IPS DF 6.9 (cell line): ENCODE measurements at regions not wholly inside any gene's neighbourhood (a gene's known extent, or its start where the extent isn't known, plus 50 kb on each side); places are given as distances from the start of the nearest gene placed in this dataset.

ENCODE experiments used
- DNase-seq: peaks from one replicate; pipeline ENCODE4 v3.0.0-alpha.2; 2013; ENCODE audit warnings: low read depth, low spot score
- H3K27ac ChIP-seq: one replicate; pipeline ENCODE4 v1.5.1; 2013; ENCODE audit warnings: low read length, control low read depth
- H3K27me3 ChIP-seq: 2 replicates; pipeline ENCODE4 v1.6.1; 2013; ENCODE audit warnings: mild to moderate bottlenecking, low read length; ENCODE audit not compliant: control insufficient read depth, insufficient read depth
- H3K36me3 ChIP-seq: 2 replicates; pipeline ENCODE4 v1.6.1; 2013; ENCODE audit warnings: low read length; ENCODE audit not compliant: control insufficient read depth, insufficient read depth
- H3K4me1 ChIP-seq: 2 replicates; pipeline ENCODE4 v1.6.1; 2013; ENCODE audit warnings: low read length; ENCODE audit not compliant: control insufficient read depth, insufficient read depth
- H3K4me3 ChIP-seq: 2 replicates; pipeline ENCODE4 v1.5.1; 2013; ENCODE audit warnings: mild to moderate bottlenecking, low read length
- H3K9me3 ChIP-seq: 2 replicates; pipeline ENCODE4 v1.6.1; 2013; ENCODE audit warnings: low read length, inconsistent platforms; ENCODE audit not compliant: control insufficient read depth, insufficient read depth
- WGBS: extraction: QIAGEN DNeasy Blood & Tissue Kit; methylation state at CpG from one replicate; pipeline ENCODE4 v1.1.7; 2013; ENCODE audit warnings: mixed read lengths, missing lambda C conversion rate; ENCODE audit not compliant: insufficient read length, insufficient coverage; 5-methylcytosine and 5-hydroxymethylcytosine counted together

DNA sequence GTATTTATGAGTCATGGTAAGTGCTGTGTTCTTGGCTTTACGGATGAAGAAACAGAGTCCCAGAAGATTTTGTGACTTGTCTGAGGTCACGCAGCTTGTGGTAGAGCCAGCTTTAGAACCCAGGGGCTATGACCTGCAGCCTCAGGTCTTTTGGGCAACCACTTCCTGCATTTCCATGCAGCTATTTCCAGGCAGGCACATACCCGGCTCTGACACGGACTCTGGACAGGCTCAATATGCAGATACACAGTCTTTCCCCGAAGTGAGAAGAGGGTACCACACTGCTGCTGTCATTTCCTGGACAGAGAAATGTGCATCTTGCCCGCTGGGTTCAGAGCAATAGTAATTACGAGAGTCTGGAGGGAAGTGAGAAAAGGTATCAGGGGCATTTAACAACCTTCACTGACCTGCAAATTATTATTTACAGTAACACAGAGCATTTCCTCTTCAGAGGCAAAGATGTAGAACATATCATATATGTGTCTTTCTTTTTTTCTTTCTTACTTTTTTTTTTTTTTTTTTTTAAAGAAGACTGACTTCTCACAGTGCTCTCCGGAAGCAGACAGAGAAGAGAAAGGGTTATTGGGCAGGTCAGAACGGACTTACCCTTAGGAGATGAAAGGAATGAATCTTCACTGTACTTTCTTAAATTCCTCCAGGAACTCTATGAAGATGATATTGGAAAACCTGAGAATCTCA is 185.1 kb downstream of the CLIC5 start:
- no peak overlapping the region for H3K27ac ChIP-seq
- 100% methylated on average over 1 of the region's 9 CpGs for WGBS
- no peaks in the 10 kb centered on the region for H3K27me3 ChIP-seq
- H3K9me3 ChIP-seq = no peaks in the 10 kb centered on the region
- H3K4me1 ChIP-seq = no peaks in the 10 kb centered on the region
- H3K36me3 ChIP-seq = no peaks in the 10 kb centered on the region
- no peak for DNase-seq
- no peak overlapping the region for H3K4me3 ChIP-seq

DNA sequence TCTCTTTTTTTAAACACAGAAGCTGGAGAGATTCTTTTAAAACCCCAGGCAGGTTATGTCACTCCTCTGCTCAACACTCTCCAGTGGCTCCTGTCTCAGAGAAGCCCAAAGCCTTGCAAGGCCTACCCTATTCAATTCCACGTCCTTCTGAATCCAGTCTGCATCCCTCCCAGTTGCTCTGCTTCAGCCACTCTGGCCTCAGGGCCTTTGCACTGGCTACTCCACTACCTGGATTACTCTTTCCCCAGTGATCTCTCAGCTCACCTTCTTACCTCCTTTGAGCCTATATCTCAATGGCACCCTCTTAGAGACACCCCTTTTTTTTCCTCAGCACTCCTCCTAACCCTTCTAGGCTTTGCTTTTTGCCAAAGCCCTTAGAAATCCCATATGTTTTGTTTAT is 185.8 kb downstream of the CLIC5 start:
- DNase-seq = no peak
- H3K9me3 ChIP-seq = no peaks in the 10 kb centered on the region
- H3K27ac ChIP-seq = no peak overlapping the region
- no CpG with 5 or more reads among the region's 1 CpG for WGBS
- no peaks in the 10 kb centered on the region for H3K36me3 ChIP-seq
- no peaks in the 10 kb centered on the region for H3K27me3 ChIP-seq
- no peaks in the 10 kb centered on the region for H3K4me1 ChIP-seq
- no peak overlapping the region for H3K4me3 ChIP-seq

DNA sequence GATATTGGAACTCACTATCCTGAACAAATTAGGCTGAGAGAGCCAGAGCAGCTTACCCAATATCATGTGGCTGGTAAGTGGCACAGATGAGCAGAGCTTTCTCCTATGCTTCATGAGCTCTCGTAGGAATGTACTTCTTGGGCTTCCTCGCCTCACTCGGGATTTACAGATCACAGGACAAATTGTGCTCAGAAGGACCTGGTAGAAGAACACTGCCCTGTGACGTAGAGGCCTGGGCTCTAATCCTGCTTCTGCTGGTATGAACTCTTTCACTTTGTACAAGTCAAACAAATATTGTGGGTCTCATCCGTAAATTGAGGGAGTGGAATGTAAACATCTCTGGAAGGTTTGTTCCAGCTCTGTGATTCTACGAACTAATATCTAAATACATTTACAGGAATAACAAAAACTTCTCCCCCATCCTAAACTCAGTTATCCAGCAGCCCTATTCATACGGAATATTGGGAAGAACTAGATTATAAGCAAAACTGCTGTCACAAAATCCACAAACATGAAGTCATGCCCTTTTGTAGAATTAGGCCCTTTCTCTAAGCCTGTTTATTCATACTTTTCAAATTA is 187.6 kb downstream of the CLIC5 start:
- no peaks in the 10 kb centered on the region for H3K9me3 ChIP-seq
- no peak for DNase-seq
- H3K27me3 ChIP-seq = no peaks in the 10 kb centered on the region
- no CpG with 5 or more reads among the region's 7 CpGs for WGBS
- H3K36me3 ChIP-seq = no peaks in the 10 kb centered on the region
- H3K4me1 ChIP-seq = no peaks in the 10 kb centered on the region
- H3K27ac ChIP-seq = no peak overlapping the region
- no peak overlapping the region for H3K4me3 ChIP-seq

DNA sequence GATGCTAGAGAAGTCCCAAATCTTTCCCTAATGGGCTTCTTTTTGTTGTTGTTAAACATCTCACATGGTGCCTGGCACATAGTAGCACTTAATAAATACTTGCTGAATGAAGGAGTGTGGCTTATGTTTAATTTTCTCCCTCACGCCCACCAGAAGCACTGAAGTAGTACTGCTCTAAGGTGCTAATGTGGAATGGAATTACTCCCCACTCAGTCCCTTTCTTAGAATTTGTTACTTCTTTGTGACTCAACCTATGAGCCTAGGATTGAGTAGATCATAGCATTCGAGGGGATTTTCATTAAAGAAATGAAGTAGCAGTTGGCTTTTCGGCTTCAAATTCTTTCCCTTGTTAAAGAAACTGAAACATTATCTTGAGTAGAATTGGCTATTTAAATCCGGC is 192.8 kb downstream of the CLIC5 start:
- no CpG with 5 or more reads among the region's 4 CpGs for WGBS
- no peaks in the 10 kb centered on the region for H3K36me3 ChIP-seq
- no peak for DNase-seq
- no peak overlapping the region for H3K4me3 ChIP-seq
- H3K27me3 ChIP-seq = no peaks in the 10 kb centered on the region
- H3K27ac ChIP-seq = no peak overlapping the region
- H3K4me1 ChIP-seq = no peaks in the 10 kb centered on the region
- H3K9me3 ChIP-seq = no peaks in the 10 kb centered on the region

DNA sequence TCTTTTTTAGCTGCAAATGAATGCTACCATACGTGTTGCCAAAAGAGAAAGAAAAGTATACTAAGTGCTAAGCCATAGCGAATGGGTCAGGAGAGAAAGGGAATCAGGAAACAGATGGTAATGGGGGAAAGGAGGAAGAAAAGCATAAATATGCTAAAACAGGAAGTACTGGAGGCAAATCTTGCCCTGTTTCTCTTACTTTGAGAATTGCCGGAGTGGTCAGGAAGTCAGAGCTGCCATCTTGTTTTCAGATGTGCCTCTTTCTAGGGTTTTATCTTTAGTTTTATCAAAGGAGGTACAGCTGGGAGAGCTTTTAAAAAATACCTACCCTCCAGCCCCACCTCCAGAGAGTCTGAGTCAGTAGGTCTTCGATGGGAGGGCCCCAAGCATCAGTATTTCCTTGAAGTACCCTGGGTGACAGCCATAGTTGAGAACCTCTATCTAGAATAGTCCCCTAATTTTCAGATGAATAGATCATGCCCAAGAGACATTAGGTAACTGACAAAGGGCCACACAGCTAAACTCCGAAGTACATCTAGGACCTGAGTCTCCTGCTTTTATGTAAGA is 193.3 kb downstream of the CLIC5 start:
- Histone ChIP-seq H3K9me3 (no peaks in the 10 kb centered on the region), H3K36me3 (no peaks in the 10 kb centered on the region), H3K4me3 (no peak overlapping the region), H3K27ac (no peak overlapping the region), H3K27me3 (no peaks in the 10 kb centered on the region), H3K4me1 (no peaks in the 10 kb centered on the region)
- no peak for DNase-seq
- WGBS = no CpG with 5 or more reads among the region's 5 CpGs

DNA sequence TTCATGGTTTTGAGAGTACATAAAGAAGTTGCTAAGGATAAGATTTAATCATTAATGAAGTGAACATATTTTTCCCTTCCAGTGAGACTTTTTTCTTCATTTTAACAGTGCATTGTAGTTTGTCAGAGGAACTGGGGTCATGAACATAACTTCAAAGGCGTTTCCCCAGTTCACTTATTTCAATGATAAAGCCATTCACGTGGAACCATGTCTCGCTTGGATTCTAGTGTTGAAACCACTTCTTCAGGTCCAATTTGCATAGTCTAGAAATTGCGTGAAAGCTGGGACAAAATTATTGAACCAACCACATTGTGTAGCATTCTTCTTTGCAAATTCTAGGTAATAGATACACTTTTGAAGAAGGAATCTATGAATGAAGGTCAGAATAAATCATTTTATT is 197.0 kb downstream of the CLIC5 start:
- H3K27ac ChIP-seq = no peak overlapping the region
- DNase-seq = no peak
- no peaks in the 10 kb centered on the region for H3K27me3 ChIP-seq
- no CpG with 5 or more reads among the region's 4 CpGs for WGBS
- no peaks in the 10 kb centered on the region for H3K9me3 ChIP-seq
- no peaks in the 10 kb centered on the region for H3K4me1 ChIP-seq
- H3K36me3 ChIP-seq = no peaks in the 10 kb centered on the region
- no peak overlapping the region for H3K4me3 ChIP-seq

DNA sequence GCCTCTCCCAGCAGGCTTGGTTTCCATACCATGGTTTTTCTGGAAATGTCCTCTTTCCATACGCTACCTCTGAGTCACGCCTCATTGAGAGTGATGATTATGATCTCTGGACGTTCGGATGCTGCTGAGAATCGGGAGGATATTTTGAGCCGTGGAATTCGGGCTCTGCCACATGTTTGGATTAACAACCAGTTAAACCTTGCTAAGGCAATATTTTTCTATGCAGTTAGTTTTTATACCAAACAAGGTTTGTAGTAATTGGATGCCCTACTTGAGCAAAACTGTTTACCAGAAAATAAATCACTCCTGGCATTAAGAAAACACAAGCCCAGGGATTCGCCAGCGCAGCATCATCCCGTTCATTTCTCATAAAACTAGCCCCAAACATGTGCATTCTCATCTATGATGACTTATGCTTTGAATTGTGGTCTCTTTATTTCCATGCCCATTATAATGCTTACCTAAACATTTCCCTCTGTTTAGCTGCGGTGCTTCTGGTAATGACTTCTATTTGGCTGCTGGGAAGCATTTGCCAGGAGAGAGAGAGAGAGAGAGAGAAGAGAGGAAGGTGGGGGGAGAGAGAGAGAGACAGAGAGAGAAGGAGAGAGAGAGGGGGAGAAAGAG is 198.9 kb downstream of the CLIC5 start:
- Histone ChIP-seq H3K36me3 (no peaks in the 10 kb centered on the region), H3K4me3 (no peak overlapping the region), H3K27me3 (no peaks in the 10 kb centered on the region), H3K27ac (no peak overlapping the region), H3K4me1 (no peaks in the 10 kb centered on the region), H3K9me3 (no peaks in the 10 kb centered on the region)
- no peak for DNase-seq
- WGBS = no CpG with 5 or more reads among the region's 11 CpGs

DNA sequence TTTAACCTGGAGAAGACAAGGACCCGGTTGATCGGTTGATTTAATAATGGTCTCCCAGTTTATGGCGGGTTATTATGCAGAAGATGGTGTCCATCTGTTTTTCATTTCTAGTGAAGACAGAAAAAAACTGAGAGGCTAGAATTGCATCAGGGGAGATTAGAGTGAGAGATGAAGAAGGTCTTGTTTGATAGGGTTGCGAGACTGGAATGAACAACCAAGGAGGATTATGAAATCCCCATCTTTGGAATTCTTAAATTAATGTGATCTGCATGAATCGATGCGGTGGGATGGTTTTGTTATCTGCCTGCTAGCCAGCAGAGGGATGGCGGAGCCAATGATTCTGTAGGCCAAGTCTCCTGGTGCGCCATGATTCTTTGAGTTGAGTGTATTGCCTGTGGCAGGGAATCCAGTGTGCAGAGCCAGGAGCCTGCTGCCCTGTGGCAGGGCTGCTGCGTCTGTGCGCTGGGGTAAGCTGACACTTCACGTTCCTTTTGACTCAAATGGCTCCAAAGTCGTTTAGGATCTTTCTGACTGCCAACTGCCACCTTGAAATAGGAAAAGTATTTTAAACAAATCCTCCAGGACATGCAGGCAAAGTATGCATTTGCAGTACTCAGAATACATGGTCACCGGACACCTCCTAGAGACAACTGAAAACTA is 200.1 kb downstream of the CLIC5 start:
- Histone ChIP-seq H3K27ac (no peak overlapping the region), H3K9me3 (no peaks in the 10 kb centered on the region), H3K36me3 (no peaks in the 10 kb centered on the region), H3K4me3 (no peak overlapping the region), H3K27me3 (no peaks in the 10 kb centered on the region), H3K4me1 (no peaks in the 10 kb centered on the region)
- no peak for DNase-seq
- WGBS = no CpG with 5 or more reads among the region's 13 CpGs

DNA sequence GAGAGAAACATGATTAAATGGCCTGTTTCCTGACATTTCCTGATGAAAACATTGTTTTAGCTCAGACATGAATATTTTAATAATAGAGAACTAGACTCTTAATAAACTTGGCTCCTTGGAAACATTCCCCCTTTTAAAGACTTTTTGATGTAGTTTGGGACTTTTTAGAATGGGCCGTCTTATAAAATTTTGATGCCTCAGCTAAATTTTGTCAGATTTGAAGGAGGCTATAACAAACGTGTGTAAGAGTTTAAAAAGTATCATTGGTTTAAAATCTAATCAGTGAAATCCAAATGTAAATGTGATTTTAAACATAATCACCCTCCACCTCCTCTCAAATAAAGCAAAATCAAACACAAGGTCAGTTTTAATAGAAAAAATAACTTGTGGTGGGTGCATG is 200.9 kb downstream of the CLIC5 start:
- WGBS = no CpG with 5 or more reads among the region's 2 CpGs
- no peak for DNase-seq
- H3K4me1 ChIP-seq = no peaks in the 10 kb centered on the region
- H3K27me3 ChIP-seq = no peaks in the 10 kb centered on the region
- no peaks in the 10 kb centered on the region for H3K9me3 ChIP-seq
- no peak overlapping the region for H3K4me3 ChIP-seq
- no peaks in the 10 kb centered on the region for H3K36me3 ChIP-seq
- H3K27ac ChIP-seq = no peak overlapping the region

DNA sequence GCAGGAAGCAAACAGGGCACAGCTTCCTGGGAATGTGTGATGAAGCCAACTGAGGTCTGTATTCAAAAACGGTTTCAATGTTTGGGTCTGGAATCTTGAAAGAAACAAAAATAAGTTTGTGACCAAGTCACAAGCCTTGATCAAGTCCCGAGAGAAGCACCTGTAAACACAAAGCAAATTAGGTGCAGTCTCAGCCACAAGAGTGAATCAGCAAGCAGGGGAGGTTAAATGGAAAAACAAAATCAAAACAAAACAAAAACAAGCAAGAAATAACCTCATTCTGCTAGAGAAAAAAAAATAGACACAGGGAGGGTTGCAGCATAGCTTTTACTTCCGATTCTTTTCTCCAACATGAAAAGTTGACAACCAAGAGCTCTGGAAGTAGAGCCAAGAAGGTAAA is 201.7 kb downstream of the CLIC5 start:
- H3K27me3 ChIP-seq = no peaks in the 10 kb centered on the region
- no peak overlapping the region for H3K27ac ChIP-seq
- no peaks in the 10 kb centered on the region for H3K36me3 ChIP-seq
- WGBS = no CpG with 5 or more reads among the region's 3 CpGs
- no peak for DNase-seq
- H3K4me1 ChIP-seq = no peaks in the 10 kb centered on the region
- no peaks in the 10 kb centered on the region for H3K9me3 ChIP-seq
- H3K4me3 ChIP-seq = no peak overlapping the region
